ENCODE measurements at regions not wholly inside any gene's neighbourhood (a gene's known extent, or its start where the extent isn't known, plus 50 kb on each side); places are given as distances from the start of the nearest gene placed in this dataset.
"Not testable (repeated sequence)": the region's sequence is repeated elsewhere in the genome, so short reads cannot be mapped to it uniquely, and the experiment has no call there.

DNA sequence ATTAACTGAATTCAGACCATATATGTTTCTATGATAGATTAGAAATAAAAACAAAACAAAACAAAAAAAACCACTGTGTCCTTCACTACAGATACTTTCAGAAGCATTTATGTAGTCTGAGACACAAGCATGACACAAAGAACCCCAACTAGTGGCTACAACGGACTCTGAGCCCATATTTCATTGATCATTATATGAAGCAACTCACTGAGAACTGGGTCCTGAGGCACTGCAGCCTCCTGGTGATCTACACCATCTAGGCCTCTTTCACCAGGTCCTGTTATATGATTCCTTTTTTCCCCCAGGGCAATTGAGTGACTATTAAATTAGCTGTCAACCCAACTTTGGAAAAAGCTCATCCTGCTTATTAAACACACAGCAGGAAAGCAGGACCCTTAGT lies 98.3 kb downstream of the NBPF8 start:
- not testable (repeated sequence) for H4K20me1 ChIP-seq (ENCODE audit: insufficient read depth, poor library complexity, severe bottlenecking); H3K9me3 ChIP-seq (ENCODE audit: low read depth); H3K4me3 ChIP-seq; H3K79me2 ChIP-seq; H3K36me3 ChIP-seq (replicated peaks; ENCODE audit: insufficient read depth, low read depth); DNase-seq (ENCODE audit: low spot score); H3K4me1 ChIP-seq (ENCODE audit: insufficient read depth); H3K9me2 ChIP-seq (replicated peaks; ENCODE audit: insufficient read depth); H3K4me2 ChIP-seq; H3K27me3 ChIP-seq; H2AFZ ChIP-seq; H3K27ac ChIP-seq
- no CpG with 5 or more reads among the region's 1 CpG for WGBS (ENCODE audit: low lambda C conversion rate, missing lambda C conversion rate)

DNA sequence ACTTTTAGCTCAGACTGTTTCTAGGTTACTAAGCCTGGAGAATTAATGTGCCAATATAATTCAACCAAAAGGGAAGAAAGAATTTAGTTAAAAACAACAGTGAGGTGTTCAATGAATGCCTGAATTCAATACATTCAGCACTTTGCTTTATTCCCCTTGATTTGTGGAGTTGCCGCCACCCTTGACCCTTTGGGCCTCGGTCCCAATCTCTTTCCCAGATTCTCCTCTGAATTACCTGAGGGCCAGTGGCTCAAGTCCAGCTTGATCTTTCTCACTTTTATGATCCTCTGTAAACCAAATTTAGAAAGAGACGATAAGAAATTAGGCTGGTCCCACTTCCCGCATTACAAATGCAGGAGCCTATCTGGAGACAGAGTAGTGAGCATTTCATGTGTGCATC lies 98.7 kb downstream of the NBPF8 start:
- H3K9me2 ChIP-seq (replicated peaks; ENCODE audit: insufficient read depth); H2AFZ ChIP-seq; H3K36me3 ChIP-seq (replicated peaks; ENCODE audit: insufficient read depth, low read depth); H3K79me2 ChIP-seq; H3K4me3 ChIP-seq; H3K27ac ChIP-seq; H3K27me3 ChIP-seq; H3K4me1 ChIP-seq (ENCODE audit: insufficient read depth); DNase-seq (ENCODE audit: low spot score); H3K4me2 ChIP-seq; H4K20me1 ChIP-seq (ENCODE audit: insufficient read depth, poor library complexity, severe bottlenecking); H3K9me3 ChIP-seq (ENCODE audit: low read depth): not testable (repeated sequence)
- no CpG with 5 or more reads among the region's 4 CpGs for WGBS (ENCODE audit: low lambda C conversion rate, missing lambda C conversion rate)

DNA sequence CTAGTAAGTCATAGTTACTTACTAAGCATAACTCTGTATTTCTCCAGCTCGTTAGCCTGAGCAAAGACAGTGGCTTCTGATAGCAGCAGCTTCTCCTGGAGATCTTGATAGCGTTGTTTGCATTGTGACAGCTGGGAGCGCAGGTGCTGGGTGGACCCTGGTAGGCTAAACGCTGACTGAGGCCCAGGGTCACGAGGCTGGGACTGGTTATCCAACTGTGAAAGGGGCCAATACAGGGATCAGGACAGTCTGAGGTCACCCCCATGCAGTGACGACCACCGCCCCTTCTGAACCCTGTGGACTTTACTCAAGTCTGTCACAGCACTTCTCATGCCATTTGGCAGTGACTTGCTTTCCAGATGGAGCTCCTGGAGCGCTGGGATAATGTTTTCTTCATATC lies 104.4 kb downstream of the NBPF8 start:
- not testable (repeated sequence) for H3K4me2 ChIP-seq

DNA sequence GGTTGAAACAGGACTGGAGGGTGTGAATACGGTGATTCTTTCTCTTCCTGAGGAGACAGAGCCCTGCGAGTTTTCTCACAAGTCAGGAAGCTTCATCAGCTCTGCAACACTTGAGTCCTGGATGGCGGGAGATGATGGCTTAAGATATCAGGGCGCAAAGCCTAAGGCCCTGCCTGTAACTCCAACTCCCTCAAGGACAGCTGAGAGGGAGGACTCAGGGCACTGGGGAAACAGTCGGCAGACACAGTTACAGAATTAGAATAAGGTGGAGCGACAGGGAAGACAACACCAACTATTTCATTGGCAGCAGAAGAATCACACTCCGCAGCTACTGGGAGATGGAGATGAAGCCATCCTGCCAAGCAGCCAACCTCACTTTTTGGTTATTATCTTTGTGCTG lies 109.6 kb downstream of the NBPF8 start:
- not testable (repeated sequence) for H3K27ac ChIP-seq; H3K4me3 ChIP-seq; H2AFZ ChIP-seq; H3K27me3 ChIP-seq; H3K4me1 ChIP-seq (ENCODE audit: insufficient read depth); H3K36me3 ChIP-seq (replicated peaks; ENCODE audit: insufficient read depth, low read depth); DNase-seq (ENCODE audit: low spot score); H3K4me2 ChIP-seq; H3K9me3 ChIP-seq (ENCODE audit: low read depth); H3K79me2 ChIP-seq; H4K20me1 ChIP-seq (ENCODE audit: insufficient read depth, poor library complexity, severe bottlenecking); H3K9me2 ChIP-seq (replicated peaks; ENCODE audit: insufficient read depth)
- WGBS (ENCODE audit: low lambda C conversion rate, missing lambda C conversion rate), result 83% methylated on average over 3 of the region's 7 CpGs

More for the DNA sequence above, 104.4 kb downstream of the NBPF8 start:
- H3K9me3 ChIP-seq (ENCODE audit: low read depth); H3K9me2 ChIP-seq (replicated peaks; ENCODE audit: insufficient read depth); H3K27ac ChIP-seq; H4K20me1 ChIP-seq (ENCODE audit: insufficient read depth, poor library complexity, severe bottlenecking); H3K4me3 ChIP-seq; H3K36me3 ChIP-seq (replicated peaks; ENCODE audit: insufficient read depth, low read depth); H3K27me3 ChIP-seq; DNase-seq (ENCODE audit: low spot score); H3K4me1 ChIP-seq (ENCODE audit: insufficient read depth); H2AFZ ChIP-seq; H3K79me2 ChIP-seq: not testable (repeated sequence)
- WGBS (ENCODE audit: low lambda C conversion rate, missing lambda C conversion rate), result 43% methylated on average over 1 of the region's 8 CpGs

DNA sequence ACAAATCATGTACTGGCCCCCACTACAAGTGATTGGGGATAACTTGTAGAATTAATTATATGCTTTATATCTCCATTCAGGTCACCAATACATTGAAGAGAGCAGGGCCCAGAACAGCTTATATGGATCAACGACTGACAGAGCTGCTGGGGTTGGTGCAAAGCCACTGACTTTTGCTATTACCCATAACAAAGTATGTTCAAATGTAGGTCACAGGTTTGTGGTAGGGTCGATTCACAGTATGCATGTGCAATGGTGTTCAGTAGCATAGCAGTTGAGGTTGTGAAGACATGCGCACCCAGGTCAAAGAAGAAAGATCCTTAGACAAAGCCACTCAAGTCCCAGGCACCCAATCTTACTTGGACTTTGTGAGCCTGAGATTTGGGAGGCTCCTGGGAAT lies 110.6 kb downstream of the NBPF8 start:
- H3K27me3 ChIP-seq; H3K9me3 ChIP-seq (ENCODE audit: low read depth); DNase-seq (ENCODE audit: low spot score); H3K4me1 ChIP-seq (ENCODE audit: insufficient read depth); H3K4me2 ChIP-seq; H2AFZ ChIP-seq; H3K36me3 ChIP-seq (replicated peaks; ENCODE audit: insufficient read depth, low read depth); H3K27ac ChIP-seq; H3K9me2 ChIP-seq (replicated peaks; ENCODE audit: insufficient read depth); H3K4me3 ChIP-seq; H3K79me2 ChIP-seq; H4K20me1 ChIP-seq (ENCODE audit: insufficient read depth, poor library complexity, severe bottlenecking): not testable (repeated sequence)
- WGBS (ENCODE audit: low lambda C conversion rate, missing lambda C conversion rate), result 95% methylated on average over 3 of the region's 3 CpGs

DNA sequence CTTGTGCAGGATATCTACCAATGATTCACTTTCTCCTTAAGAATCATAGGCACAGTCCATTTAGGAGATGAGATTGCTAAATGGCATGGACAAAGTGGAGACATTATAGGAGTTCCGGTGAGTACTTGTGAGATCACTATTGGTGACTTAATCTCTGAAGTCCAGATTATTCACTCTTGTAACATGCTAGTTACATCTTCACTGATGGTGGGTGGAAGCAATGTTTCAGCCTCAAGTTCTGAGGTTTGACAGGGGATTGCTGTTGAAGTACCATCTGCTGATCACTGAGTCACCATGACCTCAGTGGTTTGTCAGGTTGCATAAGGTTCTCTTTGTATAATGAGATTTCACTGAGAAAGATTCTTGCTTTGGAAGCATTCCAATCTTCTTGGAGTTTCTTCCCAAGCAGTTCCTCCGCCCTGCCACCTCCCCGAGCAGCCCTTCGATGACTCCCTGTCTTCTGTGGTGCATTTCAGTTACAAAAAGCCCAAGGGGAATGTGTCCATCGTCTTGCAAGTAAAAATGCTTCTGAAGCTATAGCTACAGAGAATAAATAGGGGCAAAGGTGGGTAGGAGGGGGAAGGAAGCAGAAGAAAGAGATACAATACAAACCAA lies 114.7 kb downstream of the NBPF8 start:
- H3K27me3 ChIP-seq; H3K36me3 ChIP-seq (replicated peaks; ENCODE audit: insufficient read depth, low read depth); H2AFZ ChIP-seq; H3K9me2 ChIP-seq (replicated peaks; ENCODE audit: insufficient read depth); H4K20me1 ChIP-seq (ENCODE audit: insufficient read depth, poor library complexity, severe bottlenecking); H3K4me3 ChIP-seq; H3K9me3 ChIP-seq (ENCODE audit: low read depth); H3K27ac ChIP-seq; H3K79me2 ChIP-seq; DNase-seq (ENCODE audit: low spot score); H3K4me1 ChIP-seq (ENCODE audit: insufficient read depth); H3K4me2 ChIP-seq: not testable (repeated sequence)
- WGBS (ENCODE audit: low lambda C conversion rate, missing lambda C conversion rate), result 91% methylated on average over 5 of the region's 5 CpGs

DNA sequence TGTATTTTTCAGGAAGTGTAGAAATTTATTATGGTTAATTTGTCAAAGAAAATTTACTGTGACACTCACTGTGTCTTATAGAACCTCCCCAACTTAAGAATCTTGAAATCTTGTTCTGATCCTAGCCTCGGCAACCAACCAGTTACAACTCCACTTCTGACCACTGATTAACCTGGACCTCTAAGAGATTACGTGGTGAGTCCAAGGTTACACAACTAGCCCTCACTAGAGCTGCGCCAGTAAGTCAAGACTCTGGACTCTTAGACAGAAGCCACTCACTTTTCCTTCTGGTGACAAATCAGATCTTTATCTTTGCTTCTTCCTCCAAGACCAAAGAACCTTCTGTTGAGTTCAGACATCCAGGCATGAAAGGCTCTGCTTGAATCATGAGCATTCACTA lies 116.6 kb downstream of the NBPF8 start:
- WGBS (ENCODE audit: low lambda C conversion rate, missing lambda C conversion rate), result 67% methylated on average over 1 of the region's 3 CpGs
- not testable (repeated sequence) for H4K20me1 ChIP-seq (ENCODE audit: insufficient read depth, poor library complexity, severe bottlenecking); H3K9me2 ChIP-seq (replicated peaks; ENCODE audit: insufficient read depth); H3K79me2 ChIP-seq; H3K36me3 ChIP-seq (replicated peaks; ENCODE audit: insufficient read depth, low read depth); DNase-seq (ENCODE audit: low spot score); H3K4me1 ChIP-seq (ENCODE audit: insufficient read depth); H3K9me3 ChIP-seq (ENCODE audit: low read depth); H3K27me3 ChIP-seq; H3K27ac ChIP-seq; H3K4me3 ChIP-seq; H2AFZ ChIP-seq; H3K4me2 ChIP-seq

DNA sequence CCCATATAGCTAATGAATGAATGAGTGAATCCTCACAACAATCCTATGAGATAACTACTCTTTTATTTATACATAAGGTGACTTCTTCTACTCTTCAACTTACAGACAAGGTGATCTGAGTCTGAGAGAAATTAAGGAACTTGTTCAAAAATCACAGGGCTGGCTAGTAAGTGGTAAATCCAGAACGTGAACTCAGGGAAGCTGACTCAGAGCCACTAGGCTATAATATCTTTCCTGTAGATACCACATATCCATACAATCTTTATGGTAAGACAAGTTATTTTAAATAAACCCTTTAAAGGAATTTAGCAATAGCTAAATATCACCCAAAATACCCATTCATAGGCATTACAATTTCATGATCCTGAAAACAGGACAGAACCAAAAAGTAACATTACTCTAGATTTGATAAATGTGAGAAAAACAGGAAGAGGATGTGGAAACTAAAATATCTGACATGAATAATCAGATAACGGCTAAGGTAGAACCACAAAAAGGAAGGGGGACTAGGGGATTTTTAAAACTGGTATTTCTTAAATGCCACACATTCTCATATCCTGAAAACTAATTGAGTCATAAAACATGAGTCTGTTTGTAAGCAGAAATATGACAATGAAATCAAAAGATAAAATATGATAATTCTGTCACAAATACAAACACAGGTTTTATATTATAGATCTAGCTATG lies 119.7 kb downstream of the NBPF8 start:
- not testable (repeated sequence) for H3K36me3 ChIP-seq (replicated peaks; ENCODE audit: insufficient read depth, low read depth); DNase-seq (ENCODE audit: low spot score); H3K27ac ChIP-seq; H3K9me3 ChIP-seq (ENCODE audit: low read depth); H4K20me1 ChIP-seq (ENCODE audit: insufficient read depth, poor library complexity, severe bottlenecking); H3K79me2 ChIP-seq; H2AFZ ChIP-seq; H3K9me2 ChIP-seq (replicated peaks; ENCODE audit: insufficient read depth); H3K4me1 ChIP-seq (ENCODE audit: insufficient read depth); H3K4me2 ChIP-seq; H3K27me3 ChIP-seq; H3K4me3 ChIP-seq
- WGBS (ENCODE audit: low lambda C conversion rate, missing lambda C conversion rate), result 50% methylated on average over 2 of the region's 2 CpGs

DNA sequence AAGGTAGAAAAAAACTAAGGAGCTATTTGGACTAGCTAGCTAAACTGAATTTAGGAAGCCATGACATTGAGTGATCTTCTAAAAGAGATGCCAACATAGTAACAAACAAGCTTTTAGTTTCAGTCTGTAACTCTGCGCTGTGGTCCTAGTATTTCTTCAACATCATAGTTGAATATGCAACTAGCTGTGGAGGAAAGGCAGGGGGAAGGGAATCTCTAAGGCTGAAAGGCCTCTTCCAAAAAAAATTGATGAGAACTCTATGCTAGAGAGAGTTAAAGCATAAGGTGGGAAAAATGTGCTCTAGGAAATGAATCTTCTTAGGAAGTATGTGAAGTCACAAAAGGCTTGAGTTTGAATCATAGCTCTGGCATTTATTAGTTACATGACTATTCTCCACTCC lies 120.2 kb downstream of the NBPF8 start:
- not testable (repeated sequence) for H3K9me2 ChIP-seq (replicated peaks; ENCODE audit: insufficient read depth); H4K20me1 ChIP-seq (ENCODE audit: insufficient read depth, poor library complexity, severe bottlenecking); H3K4me2 ChIP-seq; H3K27me3 ChIP-seq; H3K4me3 ChIP-seq; H3K27ac ChIP-seq; DNase-seq (ENCODE audit: low spot score); H3K9me3 ChIP-seq (ENCODE audit: low read depth); H3K4me1 ChIP-seq (ENCODE audit: insufficient read depth); H3K36me3 ChIP-seq (replicated peaks; ENCODE audit: insufficient read depth, low read depth); H2AFZ ChIP-seq; H3K79me2 ChIP-seq
- 100% methylated on average over 1 of the region's 1 CpG for WGBS (ENCODE audit: low lambda C conversion rate, missing lambda C conversion rate)
